ENCODE measurements at regions not wholly inside any gene's neighbourhood (a gene's known extent, or its start where the extent isn't known, plus 50 kb on each side); places are given as distances from the start of the nearest gene placed in this dataset.
"Not testable (repeated sequence)": the region's sequence is repeated elsewhere in the genome, so short reads cannot be mapped to it uniquely, and the experiment has no call there.

DNA sequence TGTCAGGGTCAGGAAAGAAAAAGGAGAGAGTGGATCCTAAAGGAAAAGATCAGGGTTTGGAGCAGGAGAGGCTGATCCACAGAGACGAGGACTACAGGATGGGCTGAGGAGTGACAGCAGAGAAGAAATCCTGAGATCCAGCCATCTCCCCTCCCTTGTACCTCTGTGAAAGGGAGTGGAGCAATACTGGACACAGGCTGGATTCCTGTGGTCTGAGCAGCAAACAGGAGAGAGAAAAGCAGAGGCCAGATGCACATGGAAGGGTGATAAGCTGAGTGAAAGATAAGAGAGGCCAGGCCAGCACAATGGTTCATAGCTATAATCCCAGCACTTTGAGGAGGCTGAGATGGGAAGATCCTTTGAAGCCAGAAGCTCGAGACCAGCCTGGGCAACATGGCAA is 472.1 kb upstream of the TSHZ3 start:
- no peak for DNase-seq

DNA sequence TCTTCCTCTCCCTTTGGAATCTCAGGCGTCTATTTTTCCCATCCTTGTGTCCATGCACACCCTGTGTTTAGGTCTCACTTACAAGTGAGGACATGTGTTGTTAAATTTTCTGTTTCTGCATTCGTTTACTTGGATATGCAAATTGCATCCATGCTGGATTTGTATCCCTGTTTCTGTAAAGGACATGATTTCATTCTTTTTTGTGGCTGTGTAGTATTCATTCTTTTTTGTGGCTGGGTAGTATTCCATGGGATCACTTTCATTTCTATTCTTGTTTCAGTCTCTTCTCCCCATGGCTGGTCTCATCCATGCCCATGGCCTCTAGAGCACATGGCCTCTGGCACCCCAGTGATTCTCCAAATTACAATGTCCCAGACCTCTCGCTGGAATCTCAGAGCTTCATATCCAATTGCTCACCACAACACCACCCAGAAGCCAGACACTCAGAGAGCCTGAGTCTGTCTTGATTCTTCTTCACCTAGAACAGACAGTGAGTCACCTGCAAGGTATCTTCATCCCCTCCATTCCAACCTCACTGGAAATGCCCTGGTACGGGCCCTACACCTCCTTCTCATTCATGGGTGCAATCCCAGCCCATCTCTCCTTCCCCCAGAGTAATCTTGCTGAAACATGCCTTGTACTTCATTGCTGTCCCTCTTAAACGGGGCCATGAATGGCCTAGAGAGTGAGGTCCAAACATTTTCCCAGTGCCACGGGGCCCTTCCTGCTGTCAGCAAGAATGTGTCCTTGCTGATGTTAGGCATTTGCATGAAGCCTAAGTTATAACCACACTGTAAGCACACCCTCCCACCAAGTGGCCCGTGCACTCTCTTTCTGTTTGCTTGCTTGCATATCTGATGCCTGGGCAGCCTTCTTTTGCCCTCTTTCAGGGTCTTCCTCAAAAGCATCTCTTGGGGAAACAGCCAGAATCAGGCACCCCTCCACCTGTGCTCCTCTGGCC is 476.2 kb upstream of the TSHZ3 start:
- no peak for DNase-seq

DNA sequence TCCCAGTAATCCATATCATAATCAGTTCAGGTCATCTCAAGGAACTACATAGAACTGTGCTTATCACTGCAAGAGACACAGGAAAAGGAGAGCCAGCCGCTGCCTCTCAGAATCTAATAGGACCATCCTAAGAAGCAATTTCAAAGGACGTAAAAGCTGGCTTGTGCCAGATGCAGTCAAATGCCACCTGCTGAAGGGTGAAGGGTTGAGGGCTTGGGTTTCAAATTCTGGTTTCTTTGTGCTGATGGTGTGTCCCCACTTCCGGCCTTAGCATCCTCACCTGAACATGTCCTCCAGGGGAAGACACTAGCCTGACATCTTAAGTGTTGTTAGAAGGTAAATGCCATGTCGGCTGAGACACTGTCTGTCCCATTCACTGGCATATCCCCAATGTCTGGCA is 477.1 kb upstream of the TSHZ3 start:
- no peak for DNase-seq

DNA sequence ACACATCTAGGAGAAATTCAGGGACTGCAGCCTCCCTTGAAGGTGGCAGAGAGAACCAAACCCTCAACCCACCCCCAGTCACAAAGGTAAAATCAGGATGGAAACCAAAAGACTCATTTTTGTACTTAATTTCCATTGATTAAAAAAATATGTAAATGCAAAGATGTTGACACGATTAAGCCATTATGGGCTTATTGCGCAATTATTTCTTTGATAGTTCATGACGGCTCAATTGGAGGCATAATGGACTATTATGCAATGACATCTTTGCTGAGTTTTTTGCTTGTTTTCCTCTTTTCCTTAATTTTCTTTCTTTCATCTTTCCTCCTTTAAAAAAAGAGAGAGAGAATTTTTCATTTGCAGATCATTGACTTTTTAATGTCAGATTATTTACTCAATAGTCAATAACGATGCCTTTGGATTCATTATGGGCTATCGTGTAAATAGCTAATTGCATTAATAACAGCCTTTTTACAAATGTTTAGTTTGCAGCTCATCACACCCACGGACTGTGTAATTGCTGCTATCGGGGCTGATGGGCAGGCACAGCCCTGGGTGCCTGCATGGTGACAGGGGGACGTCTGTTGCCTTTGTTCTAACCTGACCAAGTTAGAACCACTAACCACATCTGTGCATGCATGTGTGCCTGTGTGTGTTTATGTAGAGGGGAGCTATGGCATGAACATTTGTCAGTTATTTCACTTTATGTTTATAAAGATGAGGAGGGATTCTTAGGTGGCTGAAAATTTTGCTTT is 482.4 kb upstream of the TSHZ3 start:
- no peak for DNase-seq

DNA sequence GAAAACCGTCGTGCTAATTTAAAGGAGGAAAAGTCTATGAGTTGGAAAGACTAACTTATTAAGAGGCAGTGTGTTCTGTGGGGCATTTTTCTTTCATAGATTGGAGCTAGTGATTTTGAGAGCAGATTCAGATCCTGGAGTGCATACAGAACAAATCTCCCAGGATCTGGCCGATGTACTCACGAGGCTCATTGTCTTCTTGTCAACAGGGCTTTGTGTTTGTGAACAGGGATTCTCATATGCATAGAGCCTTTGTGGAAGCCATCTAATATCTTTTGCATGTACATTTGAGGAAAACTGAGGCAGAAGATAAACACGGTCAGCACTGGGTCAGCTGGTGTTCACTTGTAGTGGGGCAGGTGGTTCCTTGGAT is 482.9 kb upstream of the TSHZ3 start:
- no peak for DNase-seq

DNA sequence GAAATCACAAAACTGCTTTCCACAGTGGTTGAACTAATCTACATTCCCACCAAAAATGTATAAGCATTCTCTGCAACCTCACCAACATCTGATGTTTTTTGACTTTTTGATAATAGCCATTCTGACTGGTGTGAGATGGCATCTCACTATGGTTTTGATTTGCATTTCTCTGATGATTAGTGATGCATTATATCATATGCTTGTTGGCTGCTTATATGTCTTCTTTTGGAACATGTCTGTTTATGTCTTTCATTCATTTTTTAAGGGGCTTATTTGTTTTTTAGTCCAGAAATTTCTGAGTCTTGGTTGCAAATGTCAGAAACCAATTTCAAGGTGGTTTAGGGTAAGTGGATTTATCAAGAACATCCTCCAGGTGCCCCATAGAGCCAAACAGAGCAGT is 484.8 kb upstream of the TSHZ3 start:
- no peak for DNase-seq

DNA sequence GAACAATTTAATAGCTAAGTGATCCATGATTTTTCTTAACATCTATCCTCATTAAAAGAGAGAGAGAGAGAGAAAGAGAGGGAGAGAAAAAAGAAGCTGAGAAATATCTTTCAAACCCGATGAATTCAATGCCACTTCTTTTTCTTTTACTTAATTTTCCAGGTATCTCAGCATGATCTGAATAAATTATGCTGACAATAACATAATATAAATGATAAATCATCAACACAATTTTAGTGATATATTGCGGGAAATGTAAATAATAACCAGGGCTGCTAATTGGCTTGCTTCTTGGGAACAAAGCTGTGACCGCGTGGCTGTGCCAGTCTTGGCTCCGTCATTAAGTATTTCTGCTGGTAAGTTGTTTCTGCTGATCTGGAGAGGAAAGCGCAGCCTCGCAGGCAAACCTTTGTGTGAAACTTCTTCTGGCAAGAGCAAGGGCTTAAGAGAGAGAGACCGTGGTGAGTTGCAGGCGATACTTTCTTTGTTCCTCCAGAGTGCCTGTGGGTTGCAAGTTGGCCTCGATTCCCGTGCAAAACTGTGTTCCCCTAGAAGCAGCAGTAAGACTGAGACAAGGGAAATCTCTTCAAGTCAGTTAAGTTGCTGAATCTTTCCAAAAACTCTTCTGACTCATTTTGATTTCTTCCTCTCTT is 489.1 kb upstream of the TSHZ3 start:
- DNase-seq = no peak

DNA sequence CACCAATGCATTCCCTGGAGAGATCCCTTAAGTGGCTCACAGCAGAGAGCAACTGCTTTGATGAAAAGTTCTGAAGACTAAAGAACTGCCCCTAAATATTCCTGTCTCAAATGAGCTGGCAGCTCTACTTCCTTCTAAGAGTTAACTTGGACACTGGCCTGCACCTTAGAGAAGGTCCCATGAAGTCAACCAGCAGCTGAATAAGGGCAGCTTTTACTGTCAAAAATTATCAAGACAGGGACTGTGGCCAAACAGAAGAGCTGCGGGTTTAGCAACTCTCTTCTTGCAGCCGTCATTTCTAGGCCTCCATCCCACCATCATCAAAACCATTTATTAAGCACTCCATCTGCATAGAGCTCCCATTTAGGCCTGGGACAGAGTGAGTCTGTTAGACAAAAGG is 491.1 kb upstream of the TSHZ3 start:
- DNase-seq = no peak

DNA sequence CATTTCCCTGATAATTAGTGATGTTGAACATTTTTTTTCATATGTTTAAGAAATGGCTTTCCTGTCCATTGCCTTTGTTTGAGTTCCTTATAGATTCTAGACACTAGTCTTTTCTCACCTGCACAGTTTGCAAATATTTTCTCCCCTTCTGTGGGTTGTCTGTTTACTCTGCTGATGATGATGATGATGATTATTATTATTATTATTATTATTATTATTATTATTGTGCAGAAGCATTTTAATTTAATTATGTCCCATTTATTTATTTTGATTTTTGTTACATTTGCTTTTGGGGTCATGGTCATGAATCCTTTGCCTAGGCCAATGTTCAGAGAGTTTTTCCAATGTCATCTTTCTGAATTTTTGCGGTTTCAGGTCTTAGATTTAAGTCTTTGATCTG is 492.5 kb upstream of the TSHZ3 start:
- DNase-seq = no peak

DNA sequence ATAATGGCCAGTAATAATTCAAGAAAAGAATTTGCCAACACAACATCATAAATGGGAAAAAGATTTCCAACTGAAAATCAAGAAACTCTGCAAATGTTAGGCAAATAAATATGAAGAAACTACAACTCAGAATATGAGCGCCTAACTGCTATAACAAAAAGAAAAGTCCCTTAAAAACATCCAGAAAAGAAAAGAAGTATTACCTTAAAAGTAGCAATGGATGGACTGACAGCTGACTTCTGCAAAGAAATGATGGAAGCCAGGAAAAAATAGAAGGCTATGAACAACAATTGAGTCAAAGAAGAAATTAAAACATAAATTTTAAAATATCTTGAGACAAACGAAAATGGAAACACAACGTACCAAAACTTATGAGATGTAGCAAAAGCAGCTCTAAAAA is 482.3 kb upstream of the ZNF507 start:
- no peak for DNase-seq

DNA sequence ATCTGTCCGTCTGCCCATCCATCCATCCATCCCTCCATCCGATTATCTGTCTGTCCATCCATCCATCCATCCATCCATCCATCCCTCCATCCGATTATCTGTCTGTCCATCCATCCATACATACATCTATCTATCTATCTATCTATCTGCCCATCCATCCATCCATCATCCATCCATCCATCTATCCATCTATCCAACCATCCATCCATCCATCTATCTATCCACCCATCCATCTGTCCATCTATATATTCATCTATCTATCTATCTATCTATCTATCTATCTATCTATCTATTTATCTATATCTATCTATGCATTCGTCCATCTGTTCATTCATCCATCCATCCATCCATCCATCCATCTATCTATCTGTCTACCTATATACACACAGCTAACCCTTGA is 471.1 kb upstream of the ZNF507 start:
- no peak for DNase-seq

DNA sequence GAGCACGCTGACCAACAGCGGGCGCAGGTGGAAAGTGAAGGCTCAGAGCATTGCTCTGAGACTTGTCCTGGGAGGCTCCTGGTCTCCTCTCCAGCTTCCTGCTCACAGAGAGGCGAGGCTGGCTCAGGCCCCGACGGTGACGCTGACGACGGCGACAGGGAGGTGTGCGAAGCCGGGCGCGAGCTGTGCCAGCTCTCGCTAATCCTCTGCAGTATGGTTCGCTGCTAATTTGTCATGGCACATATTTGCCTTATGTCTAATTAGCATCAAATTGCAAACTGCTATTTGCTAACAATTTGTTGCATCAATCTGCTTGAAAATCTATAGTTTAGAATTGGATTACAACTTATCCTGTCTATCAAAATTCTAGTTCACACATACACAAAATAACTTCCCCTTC is 469.8 kb upstream of the ZNF507 start:
- no peak for DNase-seq

DNA sequence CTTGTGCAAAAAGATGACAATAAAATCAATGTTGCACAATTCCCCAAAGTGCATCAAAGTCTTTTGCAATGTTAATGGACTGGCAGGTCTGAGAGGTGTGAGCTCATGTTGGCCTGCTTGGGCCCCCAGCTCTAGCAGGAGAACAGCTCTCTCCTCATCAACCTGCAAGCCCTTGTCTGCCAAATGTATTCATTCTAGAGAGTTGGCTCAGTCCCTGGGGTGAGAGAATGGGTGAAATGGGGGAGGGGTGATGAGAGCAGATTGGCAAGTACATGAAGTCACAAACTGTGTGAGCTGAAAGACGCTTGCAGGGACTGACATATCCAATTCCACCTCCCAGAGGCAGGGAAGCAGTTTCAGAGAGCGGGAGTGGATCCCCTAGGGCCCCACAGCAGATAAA is 465.1 kb upstream of the ZNF507 start:
- no peak for DNase-seq

DNA sequence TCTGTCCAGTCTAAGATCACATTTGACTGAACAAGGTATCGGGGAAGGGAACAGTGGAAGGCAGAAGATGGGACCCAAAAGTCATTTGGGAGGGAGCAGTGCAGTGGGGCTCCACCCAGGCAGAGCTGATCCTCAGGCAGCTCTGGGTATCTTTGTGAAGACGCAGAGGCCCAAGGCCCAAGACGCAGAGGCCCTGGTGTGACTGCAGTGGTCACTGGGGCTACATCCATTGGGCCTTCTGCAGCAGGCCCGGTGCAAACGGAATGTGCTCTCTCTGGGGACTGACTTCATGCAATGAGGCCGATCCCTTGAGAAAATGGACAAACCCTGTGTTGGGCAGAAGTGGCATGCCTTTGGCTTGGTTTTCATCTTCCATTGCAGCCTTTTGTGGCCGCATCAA is 463.4 kb upstream of the ZNF507 start:
- no peak for DNase-seq

DNA sequence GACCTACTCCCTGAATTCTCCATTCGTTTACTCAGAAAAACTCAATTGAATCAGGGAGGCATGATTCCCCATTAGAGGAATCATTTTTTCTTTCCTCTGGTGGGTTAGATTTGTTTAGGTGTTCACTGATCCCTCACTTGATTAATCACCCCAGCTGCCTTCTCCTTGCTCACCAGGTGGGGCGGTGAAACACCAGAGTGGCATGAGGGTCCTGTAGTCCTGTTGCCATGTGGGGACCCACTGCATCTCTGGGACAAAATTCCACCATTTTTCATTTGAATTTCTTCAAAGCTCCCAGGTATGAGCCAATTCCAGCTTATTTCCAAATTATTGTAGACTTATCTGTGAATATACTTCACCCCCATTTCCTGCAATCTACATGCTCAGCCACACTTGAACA is 462.7 kb upstream of the ZNF507 start:
- DNase-seq = no peak

DNA sequence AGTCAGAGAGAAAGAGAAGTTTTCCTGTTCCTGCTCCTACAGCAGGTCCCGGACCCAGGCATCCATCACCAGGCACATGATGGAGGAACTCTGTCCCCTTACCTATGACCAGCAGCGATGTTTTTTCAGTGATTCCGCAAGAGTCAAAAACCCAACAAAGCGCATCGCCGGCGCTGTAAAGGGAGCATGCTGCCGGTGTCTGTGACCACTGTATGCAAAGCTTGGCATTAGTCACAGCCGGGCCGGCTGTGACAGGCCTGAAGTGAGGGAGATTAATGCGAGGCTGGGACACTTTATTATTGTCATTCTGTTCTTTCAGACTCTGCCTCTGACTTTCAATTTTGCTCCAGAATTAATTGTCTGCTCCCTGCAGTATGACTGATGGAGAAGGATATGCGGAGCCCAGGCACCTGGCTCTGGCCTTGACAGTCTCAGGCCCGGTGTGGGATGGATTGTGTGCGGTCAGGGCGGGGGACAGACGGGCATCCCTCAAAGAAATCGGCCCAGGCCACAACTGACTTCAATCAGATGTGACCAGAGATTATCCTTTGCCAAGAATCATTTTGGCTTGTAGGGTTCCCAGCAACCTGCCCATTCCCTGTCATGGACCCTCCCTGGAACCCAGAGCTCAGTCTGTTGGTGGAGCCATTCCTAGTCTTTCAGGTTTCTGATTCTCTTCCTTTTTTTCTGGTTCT is 462.0 kb upstream of the ZNF507 start:
- DNase-seq = no peak

DNA sequence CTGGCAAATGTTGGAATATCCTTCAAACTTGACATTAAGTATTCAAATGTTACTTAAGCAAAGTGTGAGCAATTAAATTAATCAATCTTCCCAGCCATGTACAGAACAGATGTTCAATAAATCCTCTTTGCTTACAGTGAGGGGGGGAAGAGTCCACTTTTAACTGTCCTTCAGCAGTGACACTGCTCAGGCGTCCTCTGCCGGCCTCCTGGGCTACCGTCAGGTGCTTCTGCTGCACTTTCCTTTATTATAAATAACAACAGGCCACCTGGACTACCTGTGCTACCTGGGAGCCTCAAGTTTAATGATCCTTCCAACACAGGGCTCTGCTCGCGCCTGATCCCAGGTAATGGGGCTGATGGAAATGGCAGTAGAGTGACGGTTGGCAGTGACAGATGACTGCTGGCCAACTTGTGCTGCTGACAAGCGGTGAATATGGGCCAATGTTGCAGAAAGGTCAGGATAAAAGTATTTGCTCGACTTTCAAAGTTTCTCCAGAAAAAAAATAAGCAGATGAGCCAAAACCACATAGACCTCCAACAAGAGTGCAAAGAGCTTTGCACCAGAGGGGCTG is 460.0 kb upstream of the ZNF507 start:
- DNase-seq = no peak

DNA sequence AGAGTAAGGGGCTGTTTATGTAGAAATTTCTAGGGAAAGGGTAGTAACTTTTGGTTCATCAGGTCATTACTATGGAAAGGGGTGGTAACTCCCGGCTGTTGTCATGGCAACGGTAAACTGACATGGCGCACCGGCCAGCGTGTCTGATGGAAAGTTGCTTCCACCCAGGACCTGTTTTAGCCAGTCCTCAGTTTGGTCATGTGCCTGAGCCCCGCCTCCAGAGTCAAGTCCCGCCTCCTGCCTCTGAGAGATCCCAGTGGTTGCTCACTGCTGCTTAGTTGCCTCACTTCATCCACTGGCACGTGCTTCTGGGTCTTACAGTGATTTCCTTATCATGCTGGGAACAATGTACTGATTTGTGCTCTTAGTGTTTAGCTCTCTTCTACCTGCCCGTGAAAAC is 455.2 kb upstream of the ZNF507 start:
- DNase-seq = no peak

DNA sequence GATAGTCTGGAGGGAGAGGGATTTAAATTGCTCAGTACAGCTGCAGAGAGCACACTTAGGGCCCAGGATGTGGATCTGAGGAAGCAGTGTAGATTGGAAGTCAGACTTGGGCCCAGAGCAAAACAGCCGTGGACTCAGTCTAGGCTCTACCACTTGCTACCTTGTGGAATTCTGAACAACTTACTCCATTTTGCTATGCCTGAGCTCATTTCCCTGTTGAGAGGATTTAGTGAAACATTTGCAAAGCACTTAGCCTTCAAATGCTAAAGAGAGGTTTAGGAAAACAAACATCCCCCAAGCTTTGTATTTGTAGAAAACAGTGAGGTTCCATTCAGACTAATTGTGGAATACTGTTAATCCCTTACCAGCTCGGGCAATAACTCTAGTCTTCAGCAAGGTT is 453.4 kb upstream of the ZNF507 start:
- DNase-seq = no peak

DNA sequence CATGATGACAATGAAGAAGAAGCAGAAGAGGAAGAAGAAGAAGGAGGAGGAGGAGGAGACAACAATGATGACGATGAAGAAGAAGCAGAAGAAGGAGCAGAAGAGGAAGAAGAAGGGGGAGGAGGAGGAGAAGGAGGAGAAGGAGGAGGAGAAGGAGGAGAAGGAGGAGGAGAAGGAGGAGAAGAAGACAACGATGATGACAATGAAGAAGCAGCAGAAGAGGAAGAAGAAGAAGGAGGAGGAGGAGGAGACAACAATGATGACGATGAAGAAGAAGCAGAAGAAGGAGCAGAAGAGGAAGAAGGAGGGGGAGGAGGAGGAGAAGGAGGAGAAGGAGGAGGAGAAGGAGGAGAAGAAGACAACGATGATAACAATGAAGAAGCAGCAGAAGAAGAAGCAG is 451.9 kb upstream of the ZNF507 start:
- DNase-seq = not testable (repeated sequence)

DNA sequence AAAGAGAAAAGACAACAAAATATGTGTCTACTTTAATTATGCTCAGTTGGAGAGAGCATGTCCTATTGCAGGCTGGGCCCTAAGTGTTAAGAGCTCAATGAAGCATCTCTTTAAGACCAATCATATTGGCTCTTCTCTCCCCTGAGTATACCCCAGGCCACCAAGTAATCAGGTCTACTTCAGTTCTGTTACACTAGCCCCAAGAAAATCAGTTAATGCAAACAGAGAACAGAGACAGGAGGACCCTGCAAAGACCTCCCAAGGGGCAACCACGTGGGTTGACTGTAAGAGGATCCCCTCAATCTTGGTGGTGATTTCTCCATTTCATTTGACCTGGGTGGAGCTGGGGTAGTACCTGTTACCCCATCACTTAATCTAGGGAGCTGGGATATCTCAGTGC is 451.0 kb upstream of the ZNF507 start:
- no peak for DNase-seq

DNA sequence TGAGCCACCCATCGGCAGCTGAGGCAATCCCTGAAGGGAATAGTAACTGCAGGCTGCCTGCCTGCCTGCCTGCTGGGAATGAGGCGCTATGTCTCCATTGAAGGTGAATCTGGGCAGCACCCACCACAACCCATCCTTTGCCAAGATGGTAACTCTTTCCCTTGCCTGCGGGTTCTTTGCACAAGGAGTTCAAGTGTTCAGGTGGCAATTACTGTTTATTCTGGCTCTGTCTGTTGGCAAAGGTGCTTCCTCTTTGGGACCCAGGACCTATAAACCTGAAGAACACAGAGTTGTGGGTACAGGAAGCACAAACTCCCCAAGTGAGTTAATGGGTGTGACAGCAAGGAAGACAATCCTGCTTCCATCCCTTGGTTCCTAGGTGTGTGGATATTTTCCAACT is 448.1 kb upstream of the ZNF507 start:
- DNase-seq = no peak

DNA sequence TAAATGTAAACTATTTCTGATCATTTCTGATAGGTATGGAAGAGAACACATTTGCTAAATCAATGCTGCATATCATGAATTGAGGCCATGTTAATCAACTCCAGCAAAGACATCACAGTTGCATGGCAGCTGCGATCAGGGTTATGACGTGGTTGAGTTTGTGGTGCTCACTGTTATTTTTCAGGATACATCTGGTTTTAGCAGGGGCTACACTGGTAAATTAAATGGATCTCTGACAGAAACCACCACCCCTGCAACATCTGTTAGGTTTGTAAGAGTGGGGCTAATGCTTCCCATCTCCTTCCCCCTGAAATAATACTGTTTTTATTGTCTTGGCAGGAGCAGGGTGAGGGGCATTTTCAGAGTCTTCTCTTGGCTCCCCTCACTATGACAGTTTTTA is 444.4 kb upstream of the ZNF507 start:
- no peak for DNase-seq

All from kidney glomerular epithelial cell (primary cell).